Kidney capillary endothelial cell (primary cell): ENCODE measurements at regions not wholly inside any gene's neighbourhood (a gene's known extent, or its start where the extent isn't known, plus 50 kb on each side); places are given as distances from the start of the nearest gene placed in this dataset.
"Not testable (repeated sequence)": the region's sequence is repeated elsewhere in the genome, so short reads cannot be mapped to it uniquely, and the experiment has no call there.

Experiments
- DNase-seq: peaks from one replicate; pipeline ENCODE4 v3.0.0-alpha.2; 2018; ENCODE audit warnings: low spot score

GRCh38 chr3:190988102-190988501, 125.6 kb upstream of the GMNC start:
- no peak for DNase-seq

DNA sequence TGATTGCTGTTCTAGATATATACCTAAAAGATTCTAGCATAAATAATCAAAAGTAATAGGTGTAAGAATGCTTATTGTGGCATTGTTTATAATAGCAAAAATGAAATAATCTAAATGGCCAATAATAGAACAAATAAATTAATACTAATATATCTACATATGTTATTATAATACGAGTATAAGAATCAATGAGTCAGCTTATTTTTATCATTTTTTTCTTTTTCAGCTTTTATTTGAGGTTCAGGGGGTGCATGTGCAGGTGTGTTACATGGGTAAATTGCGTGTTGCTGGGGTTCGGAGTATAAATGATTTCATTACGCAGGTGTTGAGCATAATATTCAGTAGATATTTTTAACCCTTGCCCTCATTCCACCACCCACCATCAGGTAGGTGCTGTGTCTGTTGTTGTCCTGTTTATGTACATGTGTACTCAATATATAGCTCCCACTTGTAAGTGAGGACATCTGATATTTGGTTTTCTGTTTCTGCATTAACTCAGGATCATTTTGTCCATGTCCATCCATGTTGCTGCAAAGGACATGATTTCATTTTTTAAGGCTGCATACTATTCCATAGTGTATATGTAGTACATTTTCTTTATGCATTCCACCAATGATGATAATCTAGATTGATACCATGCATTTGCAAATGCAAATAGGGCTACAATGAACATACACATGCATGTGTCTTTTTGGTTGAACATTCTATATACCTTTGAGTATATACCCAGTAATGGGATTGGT, 122.2 kb upstream of the GMNC start:
- DNase-seq, result no peak

DNA sequence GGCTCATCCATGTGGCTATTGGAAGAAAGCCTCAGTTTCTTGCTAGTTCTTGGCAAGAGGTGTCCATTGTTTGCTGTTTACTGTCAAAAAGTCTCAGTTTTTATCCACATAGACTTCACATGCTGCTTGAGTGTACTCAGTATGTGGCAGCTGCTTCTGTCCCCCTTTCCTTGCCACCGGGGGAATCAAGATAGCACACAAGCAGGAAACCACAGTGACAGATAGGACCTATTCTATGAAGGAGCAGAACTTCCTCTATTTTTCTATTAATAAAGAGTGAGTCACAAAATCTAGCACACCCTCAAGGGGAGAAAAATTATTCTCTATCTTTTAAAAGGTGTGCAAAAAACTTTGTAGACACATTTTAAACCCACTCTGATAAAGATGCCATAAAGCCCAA, 121.4 kb upstream of the GMNC start:
- DNase-seq, result no peak

- no peak for DNase-seq
Observed at GRCh38 chr3:190973771-190974170, 111.3 kb upstream of the GMNC start.

GRCh38 chr3:190972840-190973270, 110.4 kb upstream of the GMNC start:
- DNase-seq, result no peak

DNA sequence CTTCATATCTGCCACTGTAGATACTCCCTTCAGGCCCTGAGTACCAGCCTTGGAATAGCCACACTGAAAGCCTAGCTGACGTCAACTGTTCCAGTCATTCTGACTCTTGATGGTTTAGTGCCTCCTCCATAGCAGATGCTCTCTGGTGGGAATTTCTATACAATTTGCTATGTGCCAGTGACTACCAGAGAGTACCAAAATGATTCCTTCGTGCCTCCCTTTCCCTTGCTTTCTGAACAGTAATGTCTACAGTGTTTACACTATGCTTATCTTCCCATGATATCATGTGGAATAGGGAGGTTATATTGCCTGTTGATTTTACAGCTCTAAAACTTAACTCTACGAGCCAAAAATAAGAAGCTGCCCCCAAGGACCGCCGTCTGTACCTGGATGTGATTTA, 109.7 kb upstream of the GMNC start:
- no peak for DNase-seq

GRCh38 chr3:190970560-190970959, 108.1 kb upstream of the GMNC start:
- DNase-seq, result no peak

DNA sequence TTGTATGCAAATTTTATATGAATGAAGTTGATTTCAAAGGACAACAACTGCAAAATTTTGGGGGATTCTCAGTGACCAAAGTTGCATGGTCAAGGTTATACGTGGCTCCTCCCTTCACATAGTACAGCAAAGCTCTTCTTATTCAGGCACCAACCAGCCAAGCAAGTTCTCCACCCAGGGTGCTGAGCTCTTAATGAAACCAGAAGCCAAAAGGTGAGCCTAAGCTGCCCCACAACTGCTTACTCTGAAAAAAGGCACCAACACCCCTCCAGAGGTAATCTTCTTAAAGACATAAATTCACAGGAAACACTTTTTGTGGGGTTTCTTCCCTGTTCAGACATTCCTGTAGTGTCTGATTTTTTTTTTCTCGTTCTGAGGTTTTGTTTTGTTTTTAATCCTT, 106.1 kb upstream of the GMNC start:
- no peak for DNase-seq

GRCh38 chr3:190964931-190965330, 102.4 kb upstream of the GMNC start:
- not testable (repeated sequence) for DNase-seq

- no peak for DNase-seq
Observed at GRCh38 chr3:190959077-190959476, 96.6 kb upstream of the GMNC start.

- DNase-seq, result no peak
Observed at GRCh38 chr3:190941694-190942260, 79.3 kb upstream of the GMNC start.

DNA sequence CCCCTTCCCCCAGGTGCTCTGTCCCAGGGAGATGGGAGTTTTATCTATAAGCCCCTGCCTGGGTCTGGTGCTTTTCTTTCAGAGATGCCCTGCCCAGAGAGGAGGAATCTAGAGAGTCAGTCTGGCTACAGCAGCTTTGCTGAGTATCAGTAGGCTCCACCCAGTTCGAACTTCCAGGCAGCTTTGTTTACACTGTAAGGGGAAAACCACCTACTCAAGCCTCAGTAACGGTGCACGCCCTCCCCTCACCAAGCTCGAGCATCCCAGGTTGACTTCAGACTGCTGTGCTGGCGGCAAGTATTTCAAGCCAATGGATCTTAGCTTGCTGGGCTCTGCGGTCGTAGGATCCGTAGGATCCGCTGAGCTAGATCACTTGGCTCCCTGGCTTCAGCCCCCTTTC, 72.1 kb upstream of the GMNC start:
- not testable (repeated sequence) for DNase-seq

- no peak for DNase-seq
Observed at GRCh38 chr3:190926619-190927018, 64.1 kb upstream of the GMNC start.

DNA sequence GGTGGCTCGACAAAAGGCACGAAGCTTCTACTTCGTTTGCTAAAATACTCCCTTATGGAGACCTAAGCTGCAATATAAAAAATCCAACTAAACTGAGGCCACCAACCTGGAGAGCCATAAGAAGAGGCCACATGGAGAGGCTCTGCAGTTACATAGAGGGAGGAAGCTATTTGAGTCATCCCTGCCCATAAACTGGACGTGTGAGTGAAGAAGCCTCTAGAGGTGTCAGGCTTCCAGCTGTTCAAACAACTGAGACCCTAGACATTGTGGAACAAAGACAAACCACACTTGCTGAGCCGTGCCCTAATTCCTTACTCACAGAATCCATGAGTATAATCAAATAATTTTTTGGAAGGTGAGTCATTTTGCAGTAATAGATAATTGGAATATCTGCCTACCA, 50.2 kb upstream of the GMNC start:
- no peak for DNase-seq
